ENCODE measurements at regions not wholly inside any gene's neighbourhood (a gene's known extent, or its start where the extent isn't known, plus 50 kb on each side); places are given as distances from the start of the nearest gene placed in this dataset.

DNA sequence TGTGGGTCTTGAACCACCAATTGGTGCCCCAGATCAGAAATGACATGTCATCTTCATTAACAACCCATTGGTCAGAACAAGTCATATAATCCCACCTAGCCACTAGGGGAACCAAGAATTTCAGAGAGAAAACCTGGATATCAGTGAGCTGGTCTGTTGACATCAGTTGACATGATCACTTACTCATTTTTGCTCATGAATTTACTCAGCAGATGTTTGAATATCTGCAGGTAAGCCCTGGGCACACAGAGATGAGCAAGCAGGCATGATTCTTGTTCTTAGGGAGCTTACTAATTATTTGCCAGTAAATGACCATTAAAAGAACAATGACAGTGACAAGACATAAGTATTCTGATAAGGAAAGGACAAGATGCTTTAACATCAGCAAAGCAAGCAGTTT lies 64.3 kb upstream of the PLCL2 start:
- H3K9me3 Mint-ChIP-seq (ENCODE audit: insufficient read depth), result no peaks in the 10 kb centered on the region
- no peak overlapping the region for H3K27ac ChIP-seq (ENCODE audit: low read length in 2 of 2)
- H3K36me3 ChIP-seq (replicated peaks in 1 of 2; ENCODE audit: control extremely low read depth in 1 of 2, control insufficient read depth in 1 of 2, extremely low read depth in 1 of 2, insufficient read depth in 2 of 2, low read length in 1 of 2), result no peaks in the 10 kb centered on the region
- ChIA-PET CTCF (interaction anchor here (0.6 to 1.0 kb wide), 3 partner anchors 8 to 187 kb away, joined by 3 read pairs; no protein-coding TSS in a partner anchor), POLR2A (no interaction called here)
- DNase-seq (no peak), ATAC-seq (ENCODE audit: low read depth) (no peak)
- H3K4me3 Mint-ChIP-seq, result no peak overlapping the region
- H3K4me1 Mint-ChIP-seq, result peaks cover 27% of the 10 kb centered on the region
- no peak overlapping the region for H2AFZ ChIP-seq (ENCODE audit: insufficient read depth, low read depth, low read length, poor library complexity, severe bottlenecking)
- no peak for TF ChIP-seq EZH2 (IDR thresholded peaks at IDR 0.05; ENCODE audit: borderline replicate concordance, insufficient read depth, low read depth, low read length, poor library complexity, severe bottlenecking)
- TF ChIP-seq, protein P1, sequence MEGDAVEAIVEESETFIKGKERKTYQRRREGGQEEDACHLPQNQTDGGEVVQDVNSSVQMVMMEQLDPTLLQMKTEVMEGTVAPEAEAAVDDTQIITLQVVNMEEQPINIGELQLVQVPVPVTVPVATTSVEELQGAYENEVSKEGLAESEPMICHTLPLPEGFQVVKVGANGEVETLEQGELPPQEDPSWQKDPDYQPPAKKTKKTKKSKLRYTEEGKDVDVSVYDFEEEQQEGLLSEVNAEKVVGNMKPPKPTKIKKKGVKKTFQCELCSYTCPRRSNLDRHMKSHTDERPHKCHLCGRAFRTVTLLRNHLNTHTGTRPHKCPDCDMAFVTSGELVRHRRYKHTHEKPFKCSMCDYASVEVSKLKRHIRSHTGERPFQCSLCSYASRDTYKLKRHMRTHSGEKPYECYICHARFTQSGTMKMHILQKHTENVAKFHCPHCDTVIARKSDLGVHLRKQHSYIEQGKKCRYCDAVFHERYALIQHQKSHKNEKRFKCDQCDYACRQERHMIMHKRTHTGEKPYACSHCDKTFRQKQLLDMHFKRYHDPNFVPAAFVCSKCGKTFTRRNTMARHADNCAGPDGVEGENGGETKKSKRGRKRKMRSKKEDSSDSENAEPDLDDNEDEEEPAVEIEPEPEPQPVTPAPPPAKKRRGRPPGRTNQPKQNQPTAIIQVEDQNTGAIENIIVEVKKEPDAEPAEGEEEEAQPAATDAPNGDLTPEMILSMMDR (IDR thresholded peaks at IDR 0.05), result no peak
- H3K9me3 ChIP-seq (ENCODE audit: control extremely low read depth in 1 of 3, control insufficient read depth in 2 of 3, insufficient read depth in 1 of 3, low read length in 2 of 3), result peaks cover 0 to 4% (median 0%) of the 10 kb centered on the region in 3 donors
- no peaks in the 10 kb centered on the region for H4K20me1 ChIP-seq (ENCODE audit: control insufficient read depth, insufficient read depth, low read length, poor library complexity, severe bottlenecking)
- H3K4me3 ChIP-seq (ENCODE audit: control extremely low read depth in 1 of 5, extremely low read depth in 1 of 5, insufficient read depth in 1 of 5, low read depth in 2 of 5, low read length in 4 of 5), result no peak overlapping the region
- no peaks in the 10 kb centered on the region for H3K27me3 ChIP-seq (replicated peaks in 1 of 4; ENCODE audit: control extremely low read depth in 1 of 4, control insufficient read depth in 3 of 4, insufficient read depth in 4 of 4, low read length in 3 of 4)
- H3K4me2 ChIP-seq (replicated peaks; ENCODE audit: low read depth, low read length, poor library complexity, severe bottlenecking), result no peak overlapping the region
- no peak overlapping the region for H3K9ac ChIP-seq (ENCODE audit: low read length)
- H3K27me3 Mint-ChIP-seq, result no peaks in the 10 kb centered on the region
- H3K79me2 ChIP-seq (ENCODE audit: control insufficient read depth, insufficient read depth, low read length), result no peaks in the 10 kb centered on the region
- no peak overlapping the region for H3K27ac Mint-ChIP-seq
- H3K4me1 ChIP-seq (ENCODE audit: control insufficient read depth in 2 of 2, insufficient read depth in 2 of 2, low read length in 2 of 2), result peaks cover 27% of the 10 kb centered on the region in 2 donors
- intact Hi-C loops (cut with micrococcal nuclease), result no loop called here

GRCh38 chr3:16821053-16821452 lies 63.7 kb upstream of the PLCL2 start:
- H3K27me3 ChIP-seq (replicated peaks in 1 of 4; ENCODE audit: control extremely low read depth in 1 of 4, control insufficient read depth in 3 of 4, insufficient read depth in 4 of 4, low read length in 3 of 4), result no peaks in the 10 kb centered on the region
- no peak overlapping the region for H3K4me3 ChIP-seq (ENCODE audit: control extremely low read depth in 1 of 5, extremely low read depth in 1 of 5, insufficient read depth in 1 of 5, low read depth in 2 of 5, low read length in 4 of 5)
- POLR2A ChIA-PET, result no interaction called here
- no peak overlapping the region for H3K27ac Mint-ChIP-seq
- H3K9me3 ChIP-seq (ENCODE audit: control extremely low read depth in 1 of 3, control insufficient read depth in 2 of 3, insufficient read depth in 1 of 3, low read length in 2 of 3), result peaks cover 0 to 4% (median 0%) of the 10 kb centered on the region in 3 donors
- H3K27ac ChIP-seq (ENCODE audit: low read length in 2 of 2), result no peak overlapping the region
- H3K4me3 Mint-ChIP-seq, result no peak overlapping the region
- 100% methylated on average over 3 of the region's 4 CpGs for WGBS (ENCODE audit: insufficient coverage)
- no peaks in the 10 kb centered on the region for H4K20me1 ChIP-seq (ENCODE audit: control insufficient read depth, insufficient read depth, low read length, poor library complexity, severe bottlenecking)
- CTCF ChIA-PET, result interaction anchor here (0.7 to 1.0 kb wide), 2 partner anchors 8 to 21 kb away, joined by 3 read pairs; no protein-coding TSS in a partner anchor
- H3K27me3 Mint-ChIP-seq, result no peaks in the 10 kb centered on the region
- H3K4me1 ChIP-seq (ENCODE audit: control insufficient read depth in 2 of 2, insufficient read depth in 2 of 2, low read length in 2 of 2), result peaks cover 27% of the 10 kb centered on the region in 2 donors
- intact Hi-C loops (cut with micrococcal nuclease), result no loop called here
- no peak overlapping the region for H3K9ac ChIP-seq (ENCODE audit: low read length)
- no peaks in the 10 kb centered on the region for H3K36me3 ChIP-seq (replicated peaks in 1 of 2; ENCODE audit: control extremely low read depth in 1 of 2, control insufficient read depth in 1 of 2, extremely low read depth in 1 of 2, insufficient read depth in 2 of 2, low read length in 1 of 2)
- H3K4me1 Mint-ChIP-seq, result peaks cover 31% of the 10 kb centered on the region
- H3K4me2 ChIP-seq (replicated peaks; ENCODE audit: low read depth, low read length, poor library complexity, severe bottlenecking), result no peak overlapping the region
- no peaks in the 10 kb centered on the region for H3K9me3 Mint-ChIP-seq (ENCODE audit: insufficient read depth)
- ATAC-seq (ENCODE audit: low read depth), result no peak
- DNase-seq, result no peak
- H2AFZ ChIP-seq (ENCODE audit: insufficient read depth, low read depth, low read length, poor library complexity, severe bottlenecking), result no peak overlapping the region
- no peaks in the 10 kb centered on the region for H3K79me2 ChIP-seq (ENCODE audit: control insufficient read depth, insufficient read depth, low read length)
- no peak for TF ChIP-seq EZH2 (IDR thresholded peaks at IDR 0.05; ENCODE audit: borderline replicate concordance, insufficient read depth, low read depth, low read length, poor library complexity, severe bottlenecking)
- TF ChIP-seq, protein P1 (IDR thresholded peaks at IDR 0.05), result no peak
